Stimulated activated CD4-positive, alpha-beta T cell treated with anti-CD3 and anti-CD28 coated beads, Interleukin-1b, Interleukin-23, amount 100 ng/mL, for 24 hours (primary cell): ENCODE measurements at regions not wholly inside any gene's neighbourhood (a gene's known extent, or its start where the extent isn't known, plus 50 kb on each side); places are given as distances from the start of the nearest gene placed in this dataset.
"Not testable (repeated sequence)": the region's sequence is repeated elsewhere in the genome, so short reads cannot be mapped to it uniquely, and the experiment has no call there.

Experiments used
- DNase-seq, 4 experiments: peaks; one replicate each; pipeline ENCODE4 v3.0.0-alpha.2; 2020; ENCODE audit warnings: low read depth in 4 of 4, low spot score in 1 of 4

DNA sequence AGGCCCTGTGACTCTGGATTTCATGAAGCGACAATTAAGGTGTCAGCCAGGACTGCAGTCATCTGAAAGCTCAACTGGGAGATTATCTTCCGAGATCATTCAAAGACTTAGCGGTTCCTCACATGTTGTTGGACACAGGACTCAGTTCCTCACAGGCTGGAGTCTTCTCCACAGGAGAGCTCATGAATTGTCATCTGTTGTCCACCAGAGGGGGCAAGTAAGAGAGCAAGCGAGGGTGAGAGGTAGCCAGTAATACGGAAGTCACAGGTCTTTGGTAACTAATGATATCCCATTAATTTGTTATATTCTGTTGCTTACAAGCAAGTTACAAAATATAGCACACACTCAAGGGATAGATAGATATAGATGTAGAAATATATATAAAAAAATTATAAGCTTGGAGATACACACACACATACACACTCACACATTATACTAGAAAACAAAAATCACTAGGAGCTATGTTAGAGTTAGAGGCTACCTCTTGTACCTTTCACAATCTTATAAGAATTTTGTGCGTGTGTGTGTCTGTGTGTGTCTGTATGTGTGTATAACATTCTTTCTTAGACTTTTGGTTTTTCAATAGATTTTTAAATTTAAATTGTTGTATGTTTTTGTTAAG, 1695.3 kb downstream of the BRINP3 start:
- no peak for DNase-seq

DNA sequence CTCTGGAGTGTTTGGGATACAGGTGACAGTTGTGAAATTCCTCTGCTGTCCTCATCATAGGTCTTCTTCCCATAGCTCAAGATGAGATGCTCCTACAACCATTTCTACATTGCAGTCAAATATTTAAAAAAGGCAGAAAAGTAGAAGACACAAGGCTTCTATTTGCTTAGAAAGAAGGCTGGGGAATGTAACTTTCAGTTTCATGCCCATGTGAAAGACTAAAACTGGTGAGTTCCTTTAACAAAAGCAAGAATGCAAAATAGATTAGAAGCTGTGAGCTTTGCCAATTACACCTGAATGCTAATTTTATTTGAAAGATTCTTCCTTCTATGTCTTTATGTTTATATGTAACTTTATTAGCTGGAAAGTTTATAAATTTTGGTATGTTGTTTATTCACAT, 1682.7 kb downstream of the BRINP3 start:
- no peak for DNase-seq

DNA sequence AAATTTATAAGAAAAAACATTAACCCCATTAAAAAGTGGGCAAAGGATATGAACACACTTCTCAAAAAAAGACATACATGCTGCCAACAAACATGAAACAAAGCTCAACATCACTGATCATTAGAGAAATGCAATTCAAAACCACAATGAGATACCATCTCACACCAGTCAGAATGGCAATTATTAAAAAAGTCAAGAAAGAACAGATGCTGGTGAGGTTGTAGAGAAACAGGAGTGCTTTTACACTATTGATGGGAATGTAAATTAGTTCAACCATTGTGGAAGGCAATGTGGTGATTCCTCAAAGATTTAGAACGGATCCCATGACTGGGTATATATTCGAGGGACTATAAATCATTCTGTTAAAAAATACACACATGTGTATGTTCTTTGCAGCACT, 1665.5 kb downstream of the BRINP3 start:
- not testable (repeated sequence) for DNase-seq

DNA sequence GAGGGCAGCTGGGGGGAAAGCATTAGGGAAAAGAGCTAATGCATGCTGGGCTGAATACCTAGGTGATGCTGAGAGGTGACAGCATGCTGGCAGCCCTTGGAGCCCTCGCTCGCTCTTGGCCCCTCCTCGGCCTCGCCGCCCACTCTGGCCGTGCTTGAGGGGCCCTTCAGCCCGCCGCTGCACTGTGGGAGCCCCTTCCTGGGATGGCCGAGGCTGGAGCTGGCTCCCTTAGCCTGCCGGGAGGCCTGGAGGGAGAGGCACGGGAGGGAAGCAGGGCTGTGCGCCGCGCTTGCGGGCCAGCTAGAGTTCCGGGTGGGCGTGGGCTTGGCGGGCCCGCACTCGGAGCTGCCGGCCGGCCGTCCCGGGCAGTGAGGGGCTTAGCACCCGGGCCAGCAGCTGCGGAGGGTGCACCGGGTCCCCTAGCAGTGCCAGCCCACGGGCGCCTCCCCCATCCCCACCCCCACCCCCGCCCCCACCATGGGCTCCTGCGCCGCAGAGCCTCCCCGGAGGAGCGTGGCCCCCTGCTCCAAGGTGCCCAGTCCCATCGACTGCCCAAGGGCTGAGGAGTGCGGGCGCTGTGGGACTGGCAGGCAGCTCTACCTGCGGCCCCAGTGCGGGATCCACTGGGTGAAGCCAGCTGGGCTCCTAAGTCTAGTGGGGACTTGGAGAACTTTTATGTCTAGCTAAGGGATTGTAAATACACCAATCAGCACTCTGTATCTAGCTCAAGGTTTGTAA, 1664.7 kb downstream of the BRINP3 start:
- DNase-seq = not testable (repeated sequence)

DNA sequence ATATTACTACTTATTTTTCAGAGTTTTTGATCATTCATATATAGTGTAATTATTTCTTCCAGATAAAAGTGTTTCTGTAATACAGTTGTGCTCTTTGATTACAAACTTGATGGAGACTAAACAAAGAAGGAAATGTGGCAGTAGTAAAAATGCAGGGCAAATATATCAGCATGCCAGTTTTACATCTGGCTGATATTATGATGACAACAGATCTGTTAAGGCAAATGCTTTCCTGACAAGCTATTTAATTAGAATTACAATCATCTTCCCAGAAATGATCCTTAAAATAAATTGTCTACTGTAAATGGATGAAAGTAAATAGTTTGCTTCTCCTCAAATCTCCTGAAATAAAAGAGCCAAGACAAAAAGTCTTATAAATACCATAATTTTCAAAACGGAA, 1659.8 kb downstream of the BRINP3 start:
- no peak for DNase-seq

DNA sequence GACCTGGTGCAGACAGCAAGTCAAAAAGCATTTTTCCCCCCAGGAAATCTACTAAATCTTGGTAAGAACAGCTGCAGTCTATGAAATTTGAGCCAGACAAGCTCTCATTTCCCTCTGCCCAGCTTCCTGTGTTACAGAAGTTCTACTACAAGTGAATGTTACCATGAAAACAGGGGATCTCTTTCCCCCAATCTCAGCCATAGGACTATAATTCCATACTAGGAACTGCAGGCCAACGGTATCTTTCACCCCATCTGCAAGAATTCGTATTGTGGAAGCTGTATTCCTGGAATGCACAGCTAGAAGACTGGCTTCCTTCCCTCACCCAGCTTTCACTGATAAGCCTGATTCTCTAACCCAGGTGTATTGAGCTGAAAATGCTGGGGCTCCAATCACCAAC, 1655.4 kb downstream of the BRINP3 start:
- DNase-seq = no peak

DNA sequence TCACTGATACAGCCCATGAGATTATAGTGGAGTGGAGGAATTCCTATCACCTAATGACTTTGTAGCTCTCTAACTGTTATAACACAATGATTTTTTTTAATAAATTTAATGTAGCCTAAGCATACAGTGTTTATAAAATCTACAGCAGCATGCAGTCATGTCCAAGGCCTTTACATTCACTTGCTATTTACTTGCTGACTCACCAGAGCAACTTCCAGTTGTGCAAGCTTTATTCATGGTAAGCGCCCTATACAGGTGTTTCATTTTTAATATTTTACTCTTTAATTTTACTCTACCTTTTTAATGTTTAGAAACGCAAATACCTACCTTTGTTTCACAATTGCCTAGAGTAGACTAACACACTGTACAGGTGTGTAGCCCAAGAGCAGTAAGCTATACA, 1652.2 kb downstream of the BRINP3 start:
- no peak for DNase-seq

DNA sequence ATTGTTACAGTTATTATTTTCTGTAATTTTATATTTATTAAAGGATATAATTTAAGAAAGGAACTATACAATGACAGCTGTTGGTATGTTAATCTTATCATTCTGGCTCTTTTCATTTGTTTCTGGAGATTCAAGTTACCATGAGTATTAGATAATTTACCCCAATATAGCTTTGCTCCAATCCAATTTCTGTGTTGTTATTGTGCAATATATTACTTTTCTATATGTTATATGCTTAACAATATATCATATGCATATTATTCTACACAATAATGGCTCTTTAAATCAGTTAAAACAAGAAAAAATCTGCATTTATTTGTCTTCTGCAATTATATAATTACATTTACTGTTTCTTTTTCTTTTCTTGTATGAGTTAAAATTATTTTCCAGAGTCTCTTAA, 1650.9 kb downstream of the BRINP3 start:
- no peak for DNase-seq

DNA sequence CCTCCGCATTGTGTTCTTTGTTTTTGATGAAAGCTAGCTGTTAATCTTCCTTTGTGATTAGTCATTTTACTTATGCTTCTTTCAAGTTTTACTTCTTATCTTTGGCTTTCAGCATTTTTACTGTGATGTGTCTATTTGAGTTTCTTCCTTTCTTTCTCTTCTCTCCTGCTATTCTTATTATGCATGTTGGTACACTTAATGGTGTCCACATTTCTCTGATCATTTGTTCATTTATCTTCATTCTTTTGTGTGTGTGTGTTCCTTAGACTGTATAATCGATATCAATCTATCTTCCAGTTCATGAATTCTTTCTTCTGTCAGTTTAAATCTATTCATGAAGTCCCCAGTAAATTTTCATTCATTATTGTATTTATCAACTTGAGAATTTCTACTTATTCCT, 1650.3 kb downstream of the BRINP3 start:
- DNase-seq = no peak

DNA sequence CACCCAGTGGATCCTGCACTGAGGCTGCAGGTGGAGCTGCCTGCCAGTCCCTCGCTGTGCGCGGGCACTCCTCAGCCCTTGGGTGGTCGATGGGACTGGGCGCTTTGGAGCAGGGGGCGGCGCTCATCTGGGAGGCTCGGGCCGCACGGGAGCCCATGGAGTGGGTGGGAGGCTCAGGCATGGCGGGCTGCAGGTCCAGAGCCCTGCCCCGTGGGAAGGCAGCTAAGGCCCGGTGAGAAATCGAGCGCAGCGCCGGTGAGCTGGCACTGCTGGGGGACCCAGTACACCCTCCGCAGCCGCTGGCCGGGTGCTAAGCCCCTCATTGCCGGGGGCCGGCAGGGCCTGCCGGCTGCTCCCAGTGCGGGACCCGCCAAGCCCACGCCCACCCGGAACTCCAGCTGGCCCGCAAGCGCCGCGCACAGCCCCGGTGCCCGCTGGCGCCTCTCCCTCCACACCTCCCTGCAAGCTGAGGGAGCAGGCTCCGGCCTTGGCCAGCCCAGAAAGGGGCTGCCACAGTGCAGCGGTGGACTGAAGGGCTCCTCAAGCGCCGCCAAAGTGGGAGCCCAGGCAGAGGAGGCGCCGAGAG, 1636.5 kb downstream of the BRINP3 start:
- not testable (repeated sequence) for DNase-seq

DNA sequence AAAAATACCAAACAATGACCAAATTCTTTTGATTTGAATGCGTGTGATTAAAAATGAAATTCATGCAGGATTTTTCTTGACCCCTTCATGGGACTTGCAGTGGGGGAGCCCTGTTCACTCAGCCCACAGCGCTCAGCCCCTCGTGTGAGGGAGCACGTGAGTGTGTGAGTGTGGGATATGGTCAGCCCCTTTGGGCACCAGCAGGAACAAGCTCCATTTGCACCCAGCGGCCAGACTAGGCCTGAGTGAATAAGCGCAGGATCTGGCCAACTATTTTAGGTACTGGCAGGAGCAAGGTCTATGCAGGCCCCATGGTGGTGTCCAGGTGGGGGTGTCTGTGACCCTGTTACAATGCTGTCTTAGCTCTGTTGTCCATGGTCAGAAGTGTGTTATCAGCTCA, 1631.2 kb downstream of the BRINP3 start:
- no peak for DNase-seq

DNA sequence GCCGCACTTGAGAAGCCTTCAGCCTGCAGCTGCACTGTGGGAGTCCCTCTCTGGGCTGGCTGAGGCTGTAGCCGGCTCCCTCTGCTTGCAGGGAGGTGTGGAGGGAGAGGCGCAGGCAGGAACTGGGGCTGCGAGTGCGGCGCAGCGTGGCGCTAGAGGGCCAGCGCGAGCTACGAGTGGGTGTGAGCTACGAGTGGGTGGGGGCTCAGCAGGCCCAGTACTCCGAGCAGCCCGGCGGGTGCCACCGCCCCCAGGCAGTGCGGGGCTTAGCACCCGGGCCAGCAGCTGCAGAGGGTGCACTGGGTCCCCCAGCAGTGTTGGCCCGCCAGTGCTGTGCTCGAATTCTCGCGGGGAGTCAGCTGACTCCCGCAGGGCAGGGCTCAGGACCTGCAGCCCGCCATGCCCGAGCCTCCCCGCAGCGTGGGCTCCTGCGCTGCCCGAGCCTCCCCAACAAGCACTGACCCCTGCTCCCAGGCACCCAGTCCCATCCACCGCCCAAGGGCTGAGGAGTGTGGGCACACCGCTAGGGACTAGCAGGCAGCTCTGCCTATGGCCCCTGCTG, 1620.1 kb downstream of the BRINP3 start:
- no peak for DNase-seq

DNA sequence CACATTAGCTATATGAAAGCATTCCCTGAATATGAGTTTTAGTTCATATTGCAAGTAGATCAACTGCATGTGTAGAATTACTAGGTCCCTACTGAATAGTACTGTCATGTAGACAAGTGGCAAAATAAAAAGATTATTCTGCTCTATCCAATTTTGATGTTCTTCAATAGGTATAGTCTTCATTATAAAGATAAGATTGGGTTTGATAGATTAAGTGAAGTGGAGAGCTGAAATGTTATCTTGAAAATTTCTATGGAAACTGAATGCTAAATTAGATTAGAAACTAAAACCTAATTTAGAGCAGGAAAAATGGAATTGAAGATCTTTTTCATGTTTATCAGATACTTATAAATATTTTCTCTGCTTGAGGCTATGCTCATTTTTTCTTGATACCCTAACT, 1610.0 kb downstream of the BRINP3 start:
- DNase-seq = no peak

DNA sequence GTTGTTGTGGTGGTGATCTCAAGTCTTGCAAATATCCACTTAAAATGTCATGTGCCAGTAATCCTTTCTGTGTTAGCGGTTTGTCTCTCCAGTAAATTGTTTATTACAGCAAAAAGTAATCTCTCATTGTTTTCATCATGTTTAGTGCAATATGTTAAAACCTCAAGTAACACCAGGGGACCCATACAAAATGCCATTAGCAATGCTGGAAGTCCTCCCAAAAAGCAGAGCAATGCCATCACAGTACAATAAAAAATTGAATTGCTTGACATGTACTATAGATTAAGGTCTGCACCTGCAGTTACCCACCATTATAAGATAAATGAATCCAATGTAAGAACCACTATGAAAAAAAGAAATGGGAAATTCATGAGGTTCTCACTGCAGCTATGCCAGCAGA, 1606.5 kb downstream of the BRINP3 start:
- no peak for DNase-seq

DNA sequence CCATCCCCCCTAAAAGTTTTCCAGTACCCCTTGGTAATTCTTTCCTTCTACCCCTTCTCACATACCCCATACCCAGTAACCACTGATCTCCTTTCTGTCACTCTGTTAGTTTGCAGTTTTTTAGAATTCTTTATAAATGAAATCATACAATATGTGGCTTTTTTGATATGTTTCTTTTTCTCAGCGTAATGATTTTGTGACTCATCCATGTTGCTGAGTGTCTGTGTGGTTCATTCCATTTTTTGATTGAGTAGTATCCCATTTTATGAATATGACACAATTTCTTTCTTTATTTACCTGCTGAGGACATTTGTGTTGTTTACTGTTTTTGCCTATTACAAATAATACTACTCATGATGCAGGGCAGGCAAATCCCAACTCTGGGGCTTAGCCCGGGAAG, 1605.3 kb downstream of the BRINP3 start:
- DNase-seq = no peak

DNA sequence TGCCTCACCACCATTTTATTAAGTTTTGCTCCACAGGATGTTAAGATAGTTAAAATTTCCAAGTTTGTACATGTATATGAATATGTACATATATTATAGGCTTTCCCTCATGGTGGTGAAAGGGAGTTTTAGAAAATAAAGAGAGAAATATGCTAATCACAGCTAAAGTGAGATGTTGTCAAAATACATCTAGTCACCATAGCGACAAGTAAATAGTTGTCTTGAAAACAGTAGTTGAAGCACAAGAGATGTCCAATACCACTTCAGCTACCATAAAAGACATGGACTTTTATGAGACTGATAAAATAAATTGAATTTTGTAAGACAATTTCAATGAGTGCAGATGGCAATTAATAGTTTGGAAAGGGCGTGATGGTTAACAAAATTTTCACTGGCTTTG, 1600.0 kb downstream of the BRINP3 start:
- DNase-seq = no peak

DNA sequence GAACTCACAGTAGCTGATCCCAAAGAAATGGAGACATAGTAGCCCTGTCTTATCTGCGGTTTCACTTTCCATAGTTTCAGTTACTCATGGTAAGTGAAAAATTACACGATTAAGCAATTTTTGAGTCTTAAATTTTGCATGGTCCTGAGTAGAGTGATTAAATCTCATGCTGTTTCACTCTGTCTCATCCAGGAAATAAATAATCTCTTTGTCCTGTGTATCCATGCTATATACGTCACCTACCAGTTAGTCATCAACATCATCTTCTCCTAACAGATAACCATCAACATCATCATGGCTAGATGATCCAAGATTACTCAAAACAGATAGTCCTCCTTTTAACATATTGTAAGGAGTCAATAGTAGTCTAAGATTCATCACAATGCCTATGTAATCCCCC, 1589.3 kb downstream of the BRINP3 start:
- no peak for DNase-seq

DNA sequence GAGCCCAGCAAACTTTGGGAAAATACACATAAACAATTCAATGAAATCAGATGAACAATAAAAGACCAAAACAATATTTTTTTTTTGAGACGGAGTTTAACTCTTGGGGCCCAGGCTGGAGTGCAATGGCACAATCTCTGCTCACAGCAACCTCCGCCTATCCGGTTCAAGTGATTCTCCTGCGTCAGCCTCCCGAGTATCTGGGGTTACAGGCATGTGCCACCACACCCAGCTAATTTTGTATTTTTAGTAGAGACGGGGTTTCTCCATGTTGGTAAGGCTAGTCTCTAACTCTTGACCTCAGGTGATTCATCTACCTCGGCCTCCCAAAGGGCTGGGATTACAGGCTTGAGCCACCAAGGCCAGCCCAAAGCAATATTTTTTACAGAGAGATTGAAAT, 1588.5 kb downstream of the BRINP3 start:
- DNase-seq = no peak

DNA sequence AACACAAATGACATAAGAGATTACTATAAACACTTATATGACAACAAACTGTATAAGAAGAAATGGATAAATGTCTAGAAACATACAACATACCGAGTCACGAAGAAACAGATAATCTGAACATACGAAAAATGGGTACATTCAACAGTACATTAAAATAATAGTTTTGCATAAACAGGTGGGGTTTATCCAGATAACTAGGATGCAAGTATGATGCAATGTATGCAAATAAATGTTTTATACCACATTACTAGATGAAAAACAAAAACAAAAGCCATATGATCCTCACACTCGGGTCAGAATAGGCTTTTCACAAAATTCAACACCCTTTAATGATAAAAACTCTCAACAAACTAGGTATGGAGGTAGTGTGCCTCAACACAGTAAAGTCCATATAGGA, 1585.7 kb downstream of the BRINP3 start:
- DNase-seq = no peak

DNA sequence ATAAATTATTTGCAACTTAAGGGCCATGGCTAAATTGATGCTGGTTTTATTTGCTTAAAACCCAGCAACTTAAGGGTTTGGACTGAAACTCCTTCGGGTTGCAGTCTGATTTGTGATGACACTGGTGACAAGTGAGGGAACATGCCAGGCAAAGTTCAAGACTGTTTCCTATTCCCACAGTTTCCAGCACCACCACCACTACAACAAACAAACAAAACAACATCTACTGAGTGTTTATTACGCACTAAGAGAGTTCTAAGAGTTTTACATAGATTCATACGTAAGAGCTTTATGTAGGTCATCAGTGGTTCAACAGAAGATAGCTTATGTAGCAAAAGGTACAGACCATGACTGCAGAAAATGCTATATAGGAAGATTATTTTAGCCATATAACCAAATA, 1582.1 kb downstream of the BRINP3 start:
- DNase-seq = no peak

DNA sequence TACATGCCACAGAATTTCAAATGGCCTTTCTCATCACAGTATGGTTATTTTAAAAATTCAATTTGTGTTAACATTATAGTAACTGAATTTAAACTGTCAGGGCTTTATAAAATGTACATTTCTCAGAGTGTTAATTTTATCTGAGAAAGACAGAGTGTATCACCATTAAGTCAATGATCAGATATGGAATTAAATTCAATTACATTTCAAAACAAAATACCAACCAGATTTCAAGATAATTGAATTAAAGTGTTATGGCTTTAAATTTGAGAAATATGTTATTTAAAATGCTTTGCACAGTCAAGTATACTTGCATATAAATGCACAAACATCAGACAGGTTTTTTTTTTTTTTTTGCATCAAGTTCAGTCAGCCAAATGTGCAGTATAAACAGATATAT, 1574.4 kb downstream of the BRINP3 start:
- DNase-seq = no peak

DNA sequence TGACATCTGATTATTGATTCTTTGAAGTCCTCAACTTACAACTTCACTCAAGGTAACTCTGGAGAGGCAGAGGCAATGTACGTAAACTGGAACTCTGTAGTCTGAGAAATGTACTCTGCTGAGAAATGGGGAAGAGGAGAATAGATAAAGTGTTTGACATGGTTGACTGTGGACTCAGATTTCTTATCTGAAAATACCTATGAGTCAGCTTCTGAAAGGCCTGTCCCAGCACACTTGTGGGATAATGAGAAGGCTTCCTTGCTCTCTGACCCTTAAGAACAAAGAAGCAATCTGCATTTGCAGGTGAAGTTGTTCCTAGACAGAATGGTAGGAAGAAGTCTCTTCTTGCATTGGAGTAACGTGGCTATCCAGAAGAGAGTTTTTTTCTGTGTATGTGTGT, 1573.5 kb downstream of the BRINP3 start:
- no peak for DNase-seq
